Duodenal mucosa (tissue), 2 donors: ENCODE measurements at regions not wholly inside any gene's neighbourhood (a gene's known extent, or its start where the extent isn't known, plus 50 kb on each side); places are given as distances from the start of the nearest gene placed in this dataset.

Source experiments
- H3K27ac ChIP-seq: one replicate; pipeline ENCODE4 v1.7.0; 2013; ENCODE audit warnings: low read depth, low read length
- H3K27me3 ChIP-seq, 2 donors: one replicate each; pipeline ENCODE4 v1.7.0; 2013; ENCODE audit warnings: low read length in 2 of 2, control low read depth in 1 of 2; ENCODE audit not compliant: insufficient read depth in 2 of 2, control insufficient read depth in 1 of 2
- H3K36me3 ChIP-seq, 2 donors: one replicate each; pipeline ENCODE4 v1.7.0; 2013; ENCODE audit warnings: low read length in 2 of 2, control low read depth in 1 of 2; ENCODE audit not compliant: insufficient read depth in 2 of 2, control insufficient read depth in 1 of 2
- H3K4me1 ChIP-seq, 2 donors: one replicate each; pipeline ENCODE4 v1.7.0; 2013; ENCODE audit warnings: low read length in 2 of 2, control low read depth in 1 of 2; ENCODE audit not compliant: insufficient read depth in 2 of 2, control insufficient read depth in 1 of 2
- H3K4me3 ChIP-seq, 2 donors: one replicate each; pipeline ENCODE4 v1.7.0; 2013; ENCODE audit warnings: low read length in 2 of 2, low read depth in 1 of 2
- H3K9ac ChIP-seq, 2 donors: one replicate each; pipeline ENCODE4 v1.7.0; 2013; ENCODE audit warnings: low read length in 2 of 2, low read depth in 1 of 2
- H3K9me3 ChIP-seq, 2 donors: one replicate each; pipeline ENCODE4 v1.7.0; 2013; ENCODE audit warnings: low read length in 2 of 2, control low read depth in 1 of 2; ENCODE audit not compliant: control insufficient read depth in 1 of 2

GRCh38 chr1:218890451-218890850, 283.2 kb upstream of the LYPLAL1 start:
- no peaks in the 10 kb centered on the region for H3K9me3 ChIP-seq
- no peaks in the 10 kb centered on the region for H3K36me3 ChIP-seq
- no peaks in the 10 kb centered on the region for H3K27me3 ChIP-seq
- no peaks in the 10 kb centered on the region for H3K4me1 ChIP-seq
- no peak overlapping the region for H3K9ac ChIP-seq
- no peak overlapping the region for H3K27ac ChIP-seq
- H3K4me3 ChIP-seq: no peak overlapping the region

- Histone ChIP-seq H3K27ac (no peak overlapping the region), H3K4me3 (no peak overlapping the region), H3K27me3 (no peaks in the 10 kb centered on the region), H3K36me3 (no peaks in the 10 kb centered on the region), H3K9ac (no peak overlapping the region), H3K4me1 (no peaks in the 10 kb centered on the region), H3K9me3 (no peaks in the 10 kb centered on the region)
These were observed 282.1 kb upstream of the LYPLAL1 start for GRCh38 chr1:218891577-218891976.

GRCh38 chr1:218895064-218895587, 278.6 kb upstream of the LYPLAL1 start:
- H3K9me3 ChIP-seq: no peaks in the 10 kb centered on the region
- no peak overlapping the region for H3K4me3 ChIP-seq
- H3K27ac ChIP-seq: no peak overlapping the region
- H3K4me1 ChIP-seq: no peaks in the 10 kb centered on the region
- H3K9ac ChIP-seq: no peak overlapping the region
- no peaks in the 10 kb centered on the region for H3K27me3 ChIP-seq
- H3K36me3 ChIP-seq: no peaks in the 10 kb centered on the region

- Histone ChIP-seq H3K4me1 (no peaks in the 10 kb centered on the region), H3K27ac (no peak overlapping the region), H3K36me3 (no peaks in the 10 kb centered on the region), H3K27me3 (no peaks in the 10 kb centered on the region), H3K9me3 (no peaks in the 10 kb centered on the region), H3K9ac (no peak overlapping the region), H3K4me3 (no peak overlapping the region)
These were observed 277.5 kb upstream of the LYPLAL1 start for GRCh38 chr1:218896202-218896601.

- Histone ChIP-seq H3K36me3 (no peaks in the 10 kb centered on the region), H3K9me3 (no peaks in the 10 kb centered on the region), H3K27ac (no peak overlapping the region), H3K27me3 (no peaks in the 10 kb centered on the region), H3K4me1 (no peaks in the 10 kb centered on the region), H3K4me3 (no peak overlapping the region), H3K9ac (no peak overlapping the region)
These were observed 274.8 kb upstream of the LYPLAL1 start for GRCh38 chr1:218898921-218899320.

- H3K27ac ChIP-seq: no peak overlapping the region
- no peaks in the 10 kb centered on the region for H3K4me1 ChIP-seq
- H3K36me3 ChIP-seq: no peaks in the 10 kb centered on the region
- H3K9ac ChIP-seq: no peak overlapping the region
- H3K4me3 ChIP-seq: no peak overlapping the region
- no peaks in the 10 kb centered on the region for H3K27me3 ChIP-seq
- no peaks in the 10 kb centered on the region for H3K9me3 ChIP-seq
These were observed 273.1 kb upstream of the LYPLAL1 start for GRCh38 chr1:218900615-218901014.

GRCh38 chr1:218904416-218904815, 269.3 kb upstream of the LYPLAL1 start:
- no peaks in the 10 kb centered on the region for H3K36me3 ChIP-seq
- no peaks in the 10 kb centered on the region for H3K4me1 ChIP-seq
- no peaks in the 10 kb centered on the region for H3K9me3 ChIP-seq
- H3K27me3 ChIP-seq: no peaks in the 10 kb centered on the region
- H3K27ac ChIP-seq: no peak overlapping the region
- H3K4me3 ChIP-seq: no peak overlapping the region
- H3K9ac ChIP-seq: no peak overlapping the region

- Histone ChIP-seq H3K27me3 (no peaks in the 10 kb centered on the region), H3K4me1 (no peaks in the 10 kb centered on the region)
These were observed 257.0 kb upstream of the LYPLAL1 start for GRCh38 chr1:218916720-218917119.

GRCh38 chr1:218917656-218918055, 256.0 kb upstream of the LYPLAL1 start:
- H3K9me3 ChIP-seq: no peaks in the 10 kb centered on the region
- no peak overlapping the region for H3K9ac ChIP-seq
- H3K36me3 ChIP-seq: no peaks in the 10 kb centered on the region
- no peaks in the 10 kb centered on the region for H3K4me1 ChIP-seq
- H3K27ac ChIP-seq: no peak overlapping the region
- no peaks in the 10 kb centered on the region for H3K27me3 ChIP-seq
- no peak overlapping the region for H3K4me3 ChIP-seq

More at GRCh38 chr1:218916720-218917119, 257.0 kb upstream of the LYPLAL1 start:
- H3K9me3 ChIP-seq: no peaks in the 10 kb centered on the region
- H3K27ac ChIP-seq: no peak overlapping the region
- H3K36me3 ChIP-seq: no peaks in the 10 kb centered on the region
- no peak overlapping the region for H3K4me3 ChIP-seq
- H3K9ac ChIP-seq: no peak overlapping the region

GRCh38 chr1:218925777-218926176, 247.9 kb upstream of the LYPLAL1 start:
- Histone ChIP-seq H3K9ac (no peak overlapping the region), H3K27me3 (no peaks in the 10 kb centered on the region), H3K27ac (no peak overlapping the region), H3K36me3 (no peaks in the 10 kb centered on the region), H3K4me3 (no peak overlapping the region), H3K9me3 (no peaks in the 10 kb centered on the region), H3K4me1 (no peaks in the 10 kb centered on the region)

GRCh38 chr1:218926631-218927030, 247.0 kb upstream of the LYPLAL1 start:
- H3K27ac ChIP-seq: no peak overlapping the region
- no peak overlapping the region for H3K4me3 ChIP-seq
- H3K9ac ChIP-seq: no peak overlapping the region
- no peaks in the 10 kb centered on the region for H3K36me3 ChIP-seq
- H3K27me3 ChIP-seq: no peaks in the 10 kb centered on the region
- H3K9me3 ChIP-seq: no peaks in the 10 kb centered on the region
- H3K4me1 ChIP-seq: no peaks in the 10 kb centered on the region
